ENCODE measurements at regions not wholly inside any gene's neighbourhood (a gene's known extent, or its start where the extent isn't known, plus 50 kb on each side); places are given as distances from the start of the nearest gene placed in this dataset.

GRCh38 chr7:63029207-63029522 lies 969.5 kb upstream of the ZNF722 start:
- TF ChIP-seq CTCF (IDR thresholded peaks at IDR 0.05; ENCODE audit: insufficient read depth, low read length, poor library complexity, severe bottlenecking) (no peak), EZH2phosphoT487 (conservative IDR thresholded peaks at IDR 0.05; ENCODE audit: low read length) (no peak)
- no peak overlapping the region for H3K27ac ChIP-seq (ENCODE audit: low read depth, low read length)
- no peaks in the 10 kb centered on the region for H3K9me2 ChIP-seq (replicated peaks; ENCODE audit: insufficient read depth, low read length)

GRCh38 chr7:63030061-63030460 lies 968.6 kb upstream of the ZNF722 start:
- Histone ChIP-seq H4K20me1 (ENCODE audit: low read depth, low read length) (no peaks in the 10 kb centered on the region), H2AFZ (ENCODE audit: low read depth, low read length, severe bottlenecking) (no peak overlapping the region), H3K27me3 (ENCODE audit: low read length) (no peaks in the 10 kb centered on the region), H3K9me3 (ENCODE audit: insufficient read depth, low read length) (peaks cover 8% of the 10 kb centered on the region; the same call in 1 of the 2 replicates), H3K4me3 (ENCODE audit: insufficient read depth, low read length, poor library complexity, severe bottlenecking) (no peak overlapping the region), H3F3A (ENCODE audit: insufficient read depth) (no peaks in the 10 kb centered on the region), H3K9ac (ENCODE audit: low read length) (no peak overlapping the region), H3K4me2 (ENCODE audit: low read depth, low read length, poor library complexity, severe bottlenecking) (no peak overlapping the region), H3K27ac (ENCODE audit: low read depth, low read length) (no peak overlapping the region), H3K79me2 (ENCODE audit: insufficient read depth, low read length) (no peaks in the 10 kb centered on the region), H3K9me2 (replicated peaks; ENCODE audit: insufficient read depth, low read length) (no peaks in the 10 kb centered on the region), H3K36me3 (ENCODE audit: low read length) (no peaks in the 10 kb centered on the region)
- TF ChIP-seq EZH2phosphoT487 (conservative IDR thresholded peaks at IDR 0.05; ENCODE audit: low read length) (no peak), CTCF (IDR thresholded peaks at IDR 0.05; ENCODE audit: insufficient read depth, low read length, poor library complexity, severe bottlenecking) (no peak)

More at GRCh38 chr7:63029207-63029522, 969.5 kb upstream of the ZNF722 start:
- Histone ChIP-seq H3K4me3 (ENCODE audit: insufficient read depth, low read length, poor library complexity, severe bottlenecking) (no peak overlapping the region), H3K4me2 (ENCODE audit: low read depth, low read length, poor library complexity, severe bottlenecking) (no peak overlapping the region), H2AFZ (ENCODE audit: low read depth, low read length, severe bottlenecking) (no peak overlapping the region), H3K9me3 (ENCODE audit: insufficient read depth, low read length) (peaks cover 8% of the 10 kb centered on the region; the same call in 1 of the 2 replicates), H3F3A (ENCODE audit: insufficient read depth) (no peaks in the 10 kb centered on the region), H3K27me3 (ENCODE audit: low read length) (no peaks in the 10 kb centered on the region), H3K9ac (ENCODE audit: low read length) (no peak overlapping the region), H3K79me2 (ENCODE audit: insufficient read depth, low read length) (no peaks in the 10 kb centered on the region), H4K20me1 (ENCODE audit: low read depth, low read length) (no peaks in the 10 kb centered on the region), H3K36me3 (ENCODE audit: low read length) (no peaks in the 10 kb centered on the region)

- H4K20me1 ChIP-seq (ENCODE audit: low read depth, low read length) = no peaks in the 10 kb centered on the region
- H3K36me3 ChIP-seq (ENCODE audit: low read length) = no peaks in the 10 kb centered on the region
- H2AFZ ChIP-seq (ENCODE audit: low read depth, low read length, severe bottlenecking) = no peak overlapping the region
- no peaks in the 10 kb centered on the region for H3K9me2 ChIP-seq (replicated peaks; ENCODE audit: insufficient read depth, low read length)
- no peak overlapping the region for H3K4me2 ChIP-seq (ENCODE audit: low read depth, low read length, poor library complexity, severe bottlenecking)
- no peak overlapping the region for H3K4me3 ChIP-seq (ENCODE audit: insufficient read depth, low read length, poor library complexity, severe bottlenecking)
- H3K9ac ChIP-seq (ENCODE audit: low read length) = no peak overlapping the region
- peaks cover 8% of the 10 kb centered on the region; the same call in 1 of the 2 replicates for H3K9me3 ChIP-seq (ENCODE audit: insufficient read depth, low read length)
- H3K27me3 ChIP-seq (ENCODE audit: low read length) = no peaks in the 10 kb centered on the region
- H3F3A ChIP-seq (ENCODE audit: insufficient read depth) = no peaks in the 10 kb centered on the region
- no peak for TF ChIP-seq EZH2phosphoT487 (conservative IDR thresholded peaks at IDR 0.05; ENCODE audit: low read length)
- TF ChIP-seq CTCF (IDR thresholded peaks at IDR 0.05; ENCODE audit: insufficient read depth, low read length, poor library complexity, severe bottlenecking) = no peak
- no peaks in the 10 kb centered on the region for H3K79me2 ChIP-seq (ENCODE audit: insufficient read depth, low read length)
- H3K27ac ChIP-seq (ENCODE audit: low read depth, low read length) = no peak overlapping the region
Observed at GRCh38 chr7:63031838-63032436, 966.7 kb upstream of the ZNF722 start.
